AG09319 (cell line): ENCODE measurements at regions not wholly inside any gene's neighbourhood (a gene's known extent, or its start where the extent isn't known, plus 50 kb on each side); places are given as distances from the start of the nearest gene placed in this dataset.

Source experiments
- DNase-seq: peaks from one replicate; pipeline ENCODE4 v3.0.0-alpha.2; 2010; ENCODE audit warnings: low read depth; ENCODE audit errors: extremely low read depth
- TF ChIP-seq, protein P1 (sequence below): IDR thresholded peaks from 2 replicates; pipeline ENCODE4 v1.5.1; 2011; ENCODE audit warnings: low read depth, mild to moderate bottlenecking, inconsistent platforms, low read length, moderate library complexity

DNA sequence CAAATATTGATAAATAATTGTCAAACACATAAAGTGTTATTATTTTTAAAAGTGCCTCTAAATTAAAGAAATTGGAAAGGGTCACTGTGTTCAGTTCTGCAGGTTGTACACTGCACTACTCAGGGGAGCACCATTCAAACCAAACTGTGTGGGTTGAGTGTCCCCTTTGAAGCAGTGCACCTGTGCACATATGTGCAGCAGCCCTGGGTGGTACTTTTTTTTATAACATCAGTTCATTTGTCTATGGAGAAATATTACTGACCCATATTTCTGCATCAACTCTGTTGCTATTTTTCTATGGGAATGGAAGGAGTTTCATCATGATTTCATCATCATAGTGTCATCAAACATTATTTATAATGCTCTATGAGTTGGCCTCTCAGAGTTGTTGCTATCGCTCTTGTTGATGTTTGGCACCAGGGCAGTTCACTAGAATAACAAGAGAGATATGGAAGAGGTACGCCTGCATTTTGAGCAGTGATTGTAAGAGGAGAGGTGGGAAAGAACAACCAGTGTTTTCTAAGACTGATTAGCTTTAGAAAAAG lies 457.6 kb downstream of the TFAP2A start:
- TF ChIP-seq, protein P1, sequence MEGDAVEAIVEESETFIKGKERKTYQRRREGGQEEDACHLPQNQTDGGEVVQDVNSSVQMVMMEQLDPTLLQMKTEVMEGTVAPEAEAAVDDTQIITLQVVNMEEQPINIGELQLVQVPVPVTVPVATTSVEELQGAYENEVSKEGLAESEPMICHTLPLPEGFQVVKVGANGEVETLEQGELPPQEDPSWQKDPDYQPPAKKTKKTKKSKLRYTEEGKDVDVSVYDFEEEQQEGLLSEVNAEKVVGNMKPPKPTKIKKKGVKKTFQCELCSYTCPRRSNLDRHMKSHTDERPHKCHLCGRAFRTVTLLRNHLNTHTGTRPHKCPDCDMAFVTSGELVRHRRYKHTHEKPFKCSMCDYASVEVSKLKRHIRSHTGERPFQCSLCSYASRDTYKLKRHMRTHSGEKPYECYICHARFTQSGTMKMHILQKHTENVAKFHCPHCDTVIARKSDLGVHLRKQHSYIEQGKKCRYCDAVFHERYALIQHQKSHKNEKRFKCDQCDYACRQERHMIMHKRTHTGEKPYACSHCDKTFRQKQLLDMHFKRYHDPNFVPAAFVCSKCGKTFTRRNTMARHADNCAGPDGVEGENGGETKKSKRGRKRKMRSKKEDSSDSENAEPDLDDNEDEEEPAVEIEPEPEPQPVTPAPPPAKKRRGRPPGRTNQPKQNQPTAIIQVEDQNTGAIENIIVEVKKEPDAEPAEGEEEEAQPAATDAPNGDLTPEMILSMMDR, result no peak
- DNase-seq, result no peak

DNA sequence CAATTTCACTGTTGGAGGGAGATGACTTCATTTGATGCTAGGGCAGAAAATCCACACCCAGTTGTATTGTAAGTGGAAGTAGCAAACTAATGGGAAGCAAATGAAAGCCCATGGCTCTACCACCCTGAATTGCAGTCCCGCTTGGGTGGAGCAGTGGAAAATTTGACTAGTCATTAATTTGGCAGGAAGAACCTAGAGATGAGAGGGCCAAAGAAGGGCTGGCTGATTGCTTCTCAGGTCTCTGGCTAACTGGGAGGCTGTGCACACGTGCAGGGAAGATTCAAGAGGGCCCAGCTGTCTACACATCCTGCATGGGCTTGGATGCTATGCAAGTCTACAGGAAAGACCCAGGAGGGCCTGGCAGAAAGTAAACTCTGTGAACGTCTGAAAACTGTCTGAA lies 466.2 kb downstream of the TFAP2A start:
- TF ChIP-seq, protein P1, result no peak
- DNase-seq, result no peak

DNA sequence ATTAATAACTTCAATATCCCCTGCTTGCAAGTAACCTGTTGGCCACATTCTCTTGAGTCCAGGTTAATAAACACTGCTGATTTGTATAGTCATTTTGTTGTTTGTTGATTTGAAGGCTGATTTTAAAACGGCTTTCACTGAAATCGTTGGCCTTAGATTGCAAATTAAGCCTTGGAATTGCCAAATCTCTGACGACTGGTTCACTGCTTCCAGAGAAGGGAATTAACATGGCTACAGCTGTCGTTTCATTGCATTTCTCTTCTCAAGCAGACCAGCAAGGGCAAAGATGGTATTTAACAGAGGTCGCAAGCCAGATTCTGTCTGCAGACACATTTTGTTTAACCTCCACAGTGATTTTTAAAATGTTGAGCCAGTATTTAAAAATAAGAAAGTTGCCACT lies 470.9 kb downstream of the TFAP2A start:
- TF ChIP-seq, protein P1, result no peak

DNA sequence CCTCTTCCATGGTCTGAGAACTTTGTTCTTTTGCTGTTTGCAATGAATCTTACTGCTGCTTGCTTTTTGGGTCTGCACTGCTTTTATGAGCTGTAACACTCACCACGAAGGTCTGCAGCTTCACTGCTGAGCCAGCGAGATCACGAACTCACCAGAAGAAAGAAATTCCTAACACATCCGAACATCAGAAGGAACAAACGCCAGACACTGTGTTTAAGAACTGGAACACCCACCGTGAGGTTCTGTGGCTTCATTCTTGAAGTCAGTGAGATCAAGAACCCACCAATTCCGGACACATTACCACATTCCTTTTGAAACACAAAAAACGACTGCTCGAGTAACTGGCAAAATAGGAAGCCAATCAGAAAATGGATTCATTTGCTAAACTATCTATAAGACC lies 471.8 kb downstream of the TFAP2A start:
- TF ChIP-seq, protein P1, result no peak
- no peak for DNase-seq

More for the DNA sequence above, 470.9 kb downstream of the TFAP2A start:
- DNase-seq, result no peak

DNA sequence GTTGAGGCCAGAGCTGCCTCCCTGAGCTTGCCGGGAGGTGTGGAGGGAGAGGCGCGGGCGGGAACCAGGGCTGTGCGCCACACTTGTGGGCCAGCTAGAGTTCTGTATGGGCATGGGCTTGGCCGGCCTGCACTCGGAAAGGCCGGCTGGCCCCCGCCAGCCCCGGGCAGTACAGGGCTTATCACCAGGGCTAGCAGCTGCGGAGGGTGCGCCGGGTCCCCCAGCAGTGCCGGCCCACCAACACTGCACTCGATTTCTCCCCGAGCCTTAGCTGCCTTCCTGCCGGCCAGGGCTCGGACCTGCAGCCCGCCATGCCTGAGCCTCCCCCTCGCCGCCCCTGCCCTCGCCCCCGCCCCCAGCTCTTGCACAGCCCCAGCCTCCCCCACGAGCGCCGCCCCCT lies 472.7 kb downstream of the TFAP2A start:
- TF ChIP-seq, protein P1, result no peak
- no peak for DNase-seq

DNA sequence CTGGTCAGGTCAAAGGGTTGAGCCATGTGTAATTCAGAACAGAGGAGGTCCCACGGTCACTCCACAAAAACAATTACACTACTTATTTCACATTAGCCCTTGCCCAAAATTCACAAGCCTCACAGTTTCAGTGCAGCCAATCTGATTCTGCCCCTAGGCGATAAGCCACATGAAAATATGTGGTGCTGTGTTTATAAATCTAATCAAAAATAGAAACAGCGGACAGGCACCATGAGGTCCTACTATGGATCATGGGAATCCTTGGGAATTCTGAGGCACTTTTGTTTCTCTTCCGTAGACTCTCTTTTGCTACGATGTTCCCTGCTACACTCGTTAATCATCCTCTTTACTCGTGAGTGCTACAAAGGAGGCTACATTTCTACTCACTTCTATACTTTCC lies 476.1 kb downstream of the TFAP2A start:
- no peak for DNase-seq
- TF ChIP-seq, protein P1, result no peak

DNA sequence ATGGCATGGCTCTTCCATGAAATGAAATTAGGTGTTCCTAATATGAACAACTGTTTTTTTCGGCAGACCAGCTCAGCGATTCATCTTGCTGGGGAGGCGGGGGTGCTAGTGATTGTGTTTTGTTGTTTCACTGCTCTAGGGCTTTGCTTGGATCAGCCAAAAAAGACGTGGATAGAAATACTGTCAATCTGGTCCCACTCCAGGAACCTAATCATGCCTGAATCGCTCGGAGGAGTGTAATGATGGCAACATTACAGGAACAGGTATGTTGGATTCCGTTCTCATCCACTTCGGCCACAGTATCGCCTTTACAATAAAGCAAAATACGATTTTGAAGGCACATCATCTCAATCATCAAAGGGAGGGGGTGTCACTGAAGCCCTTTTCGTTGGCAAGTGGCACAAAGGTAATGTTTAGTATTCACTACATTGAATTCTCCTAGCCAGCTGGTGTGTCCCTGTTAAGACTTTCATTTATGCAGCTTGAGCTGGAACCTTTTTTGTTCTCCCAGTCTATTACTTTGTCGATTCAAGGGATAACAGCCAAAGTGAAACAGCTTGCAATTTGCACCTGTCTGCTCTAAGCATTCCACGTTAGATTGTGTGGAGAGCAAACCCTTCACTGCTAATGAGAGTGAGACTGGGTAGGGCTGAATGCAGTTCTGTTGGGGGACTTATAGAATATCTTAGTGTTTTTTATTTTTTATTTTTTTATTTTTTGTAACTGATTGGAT lies 477.7 kb downstream of the TFAP2A start:
- TF ChIP-seq, protein P1, result no peak
- no peak for DNase-seq
